Adrenal gland (tissue), 5 donors: ENCODE measurements at regions not wholly inside any gene's neighbourhood (a gene's known extent, or its start where the extent isn't known, plus 50 kb on each side); places are given as distances from the start of the nearest gene placed in this dataset.

Source experiments
- POLR2A ChIP-seq, 2 donors: fragments of 450-650 bp; IDR thresholded peaks; one replicate each; pipeline ENCODE4 v1.6.1; 2017; ENCODE audit warnings: antibody characterized with exemption in 2 of 2, mild to moderate bottlenecking in 2 of 2, moderate library complexity in 1 of 2
- TF ChIP-seq, protein P1 (sequence below), 6 experiments: fragments of 450-650 bp in 4 of 6; fragments of 200-600 bp in 2 of 6; sonication (generic) in 1 of 6; IDR thresholded peaks; 1 replicate in 5 of 6; 2 replicates in 1 of 6; pipeline versions ENCODE4 v1.5.1 to v1.8.0; 2016 to 2021; ENCODE audit warnings: antibody characterized with exemption in 6 of 6, mild to moderate bottlenecking in 2 of 6, moderate library complexity in 1 of 6
- donor health status: DM: no; HTN: no; CAD: no.

DNA sequence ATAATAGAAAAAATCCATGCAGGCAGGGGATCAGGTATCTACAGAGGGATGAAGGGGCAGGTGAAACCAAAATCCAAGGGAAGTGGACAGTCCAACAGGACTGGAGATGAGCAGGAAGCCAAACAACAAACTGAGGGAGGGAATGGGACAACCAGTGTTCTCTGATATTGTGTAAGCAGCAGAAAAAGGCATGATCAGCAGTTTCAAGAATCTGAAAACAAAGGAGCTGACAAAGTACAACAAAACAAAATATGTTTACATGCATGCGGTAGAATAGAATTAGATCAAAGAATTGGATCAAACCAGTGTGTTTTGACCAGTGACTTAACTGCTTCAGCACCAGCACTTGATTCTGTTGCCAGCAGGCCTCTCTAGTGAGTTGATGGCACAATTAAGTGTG, 729.7 kb downstream of the RFPL4B start:
- TF ChIP-seq POLR2A (IDR thresholded peaks at IDR 0.05), result no peak
- TF ChIP-seq, protein P1, sequence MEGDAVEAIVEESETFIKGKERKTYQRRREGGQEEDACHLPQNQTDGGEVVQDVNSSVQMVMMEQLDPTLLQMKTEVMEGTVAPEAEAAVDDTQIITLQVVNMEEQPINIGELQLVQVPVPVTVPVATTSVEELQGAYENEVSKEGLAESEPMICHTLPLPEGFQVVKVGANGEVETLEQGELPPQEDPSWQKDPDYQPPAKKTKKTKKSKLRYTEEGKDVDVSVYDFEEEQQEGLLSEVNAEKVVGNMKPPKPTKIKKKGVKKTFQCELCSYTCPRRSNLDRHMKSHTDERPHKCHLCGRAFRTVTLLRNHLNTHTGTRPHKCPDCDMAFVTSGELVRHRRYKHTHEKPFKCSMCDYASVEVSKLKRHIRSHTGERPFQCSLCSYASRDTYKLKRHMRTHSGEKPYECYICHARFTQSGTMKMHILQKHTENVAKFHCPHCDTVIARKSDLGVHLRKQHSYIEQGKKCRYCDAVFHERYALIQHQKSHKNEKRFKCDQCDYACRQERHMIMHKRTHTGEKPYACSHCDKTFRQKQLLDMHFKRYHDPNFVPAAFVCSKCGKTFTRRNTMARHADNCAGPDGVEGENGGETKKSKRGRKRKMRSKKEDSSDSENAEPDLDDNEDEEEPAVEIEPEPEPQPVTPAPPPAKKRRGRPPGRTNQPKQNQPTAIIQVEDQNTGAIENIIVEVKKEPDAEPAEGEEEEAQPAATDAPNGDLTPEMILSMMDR (IDR thresholded peaks at IDR 0.05), result no peak
